Tibial nerve (tissue), 3 donors: ENCODE measurements at regions not wholly inside any gene's neighbourhood (a gene's known extent, or its start where the extent isn't known, plus 50 kb on each side); places are given as distances from the start of the nearest gene placed in this dataset.

Experiments
- CTCF ChIP-seq, 5 experiments: fragments of 200-600 bp in 3 of 5; fragments of 450-650 bp in 2 of 5; sonication (generic) in 3 of 5; IDR thresholded peaks; one replicate each; pipeline ENCODE4 v1.5.1; 2016 to 2019; ENCODE audit warnings: antibody characterized with exemption in 5 of 5, mild to moderate bottlenecking in 3 of 5, moderate library complexity in 2 of 5
- POLR2A ChIP-seq, 2 donors: fragments of 450-650 bp; IDR thresholded peaks; one replicate each; pipeline ENCODE4 v1.6.1; 2017; ENCODE audit warnings: antibody characterized with exemption in 2 of 2, mild to moderate bottlenecking in 2 of 2, moderate library complexity in 2 of 2

DNA sequence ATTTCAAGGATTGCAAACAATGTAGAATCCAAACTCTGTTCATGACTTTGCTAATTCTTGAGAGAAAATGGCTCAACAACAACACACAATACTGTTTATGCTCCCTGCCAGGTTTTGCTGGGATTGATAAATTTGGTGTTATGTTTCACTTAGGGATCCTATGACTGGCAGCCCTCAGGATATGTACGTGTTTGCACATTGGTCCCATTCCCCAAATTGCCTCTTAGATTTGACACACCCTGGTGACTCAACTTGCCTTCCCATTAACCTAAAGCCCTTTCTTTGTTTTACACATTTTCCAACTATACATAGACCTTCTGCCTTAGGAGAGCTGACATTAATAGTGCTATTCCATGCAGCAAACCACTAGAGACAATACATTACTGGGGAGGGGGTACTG is 809.4 kb upstream of the AMELY start:
- TF ChIP-seq CTCF (IDR thresholded peaks at IDR 0.05) (no peak), POLR2A (IDR thresholded peaks at IDR 0.05) (no peak)
